GM19397 (cell line): ENCODE measurements at regions not wholly inside any gene's neighbourhood (a gene's known extent, or its start where the extent isn't known, plus 50 kb on each side); places are given as distances from the start of the nearest gene placed in this dataset.

ENCODE experiments used
- ATAC-seq: cut with Tn5 transposase; IDR thresholded peaks from one replicate; pipeline ENCODE4 v1.9.1; 2021; ENCODE audit warnings: mild to moderate bottlenecking, moderate library complexity; ENCODE audit not compliant: unreplicated experiment

GRCh38 chr17:72053036-72053435 lies 67.8 kb upstream of the SOX9 start:
- ATAC-seq = no peak

- no peak for ATAC-seq
Observed at GRCh38 chr17:72053449-72053848, 67.4 kb upstream of the SOX9 start.

- no peak for ATAC-seq
Observed at GRCh38 chr17:72056155-72056554, 64.7 kb upstream of the SOX9 start.

GRCh38 chr17:72056727-72057290 lies 64.0 kb upstream of the SOX9 start:
- no peak for ATAC-seq

- no peak for ATAC-seq
Observed at GRCh38 chr17:72060084-72060483, 60.7 kb upstream of the SOX9 start.

GRCh38 chr17:72063262-72063661 lies 57.6 kb upstream of the SOX9 start:
- no peak for ATAC-seq

GRCh38 chr17:72063756-72064450 lies 56.9 kb upstream of the SOX9 start:
- ATAC-seq = no peak

- no peak for ATAC-seq
Observed at GRCh38 chr17:72064606-72065193, 56.1 kb upstream of the SOX9 start.

GRCh38 chr17:72065556-72065955 lies 55.3 kb upstream of the SOX9 start:
- no peak for ATAC-seq

GRCh38 chr17:72068643-72069042 lies 52.2 kb upstream of the SOX9 start:
- no peak for ATAC-seq

GRCh38 chr17:72069586-72070202 lies 51.1 kb upstream of the SOX9 start:
- no peak for ATAC-seq
